ENCODE measurements at regions not wholly inside any gene's neighbourhood (a gene's known extent, or its start where the extent isn't known, plus 50 kb on each side); places are given as distances from the start of the nearest gene placed in this dataset.

GRCh38 chr10:3660753-3661152 is 124.3 kb downstream of the KLF6 start:
- TF ChIP-seq EZH2 (IDR thresholded peaks at IDR 0.05) (no peak), CTCF (IDR thresholded peaks at IDR 0.05) (no peak), EZH2phosphoT487 (IDR thresholded peaks at IDR 0.05) (no peak)
- no peak overlapping the region for H3K4me2 ChIP-seq
- H3K27ac ChIP-seq: no peak overlapping the region
- H3K27me3 Mint-ChIP-seq (ENCODE audit: insufficient read depth, low read depth): no peaks in the 10 kb centered on the region
- H3K9me3 ChIP-seq (ENCODE audit: low read depth): no peaks in the 10 kb centered on the region
- no peak overlapping the region for H3K4me3 ChIP-seq
- H3K4me3 Mint-ChIP-seq: no peak overlapping the region
- H3K9me3 Mint-ChIP-seq: peaks cover 5% of the 10 kb centered on the region
- H4K20me1 ChIP-seq (ENCODE audit: low read depth): no peaks in the 10 kb centered on the region
- H3K4me1 Mint-ChIP-seq: peaks cover 16% of the 10 kb centered on the region
- peaks cover 25% of the 10 kb centered on the region for H3K4me1 ChIP-seq
- H3K36me3 ChIP-seq: no peaks in the 10 kb centered on the region
- H3K79me2 ChIP-seq (ENCODE audit: low read depth): no peaks in the 10 kb centered on the region
- no peak overlapping the region for H3K9ac ChIP-seq
- H2AFZ ChIP-seq (replicated peaks): no peak overlapping the region
- no peak overlapping the region for H3K27ac Mint-ChIP-seq
- no peaks in the 10 kb centered on the region for H3K36me3 Mint-ChIP-seq
- no peak for DNase-seq (ENCODE audit: low spot score)
- H3F3A ChIP-seq (ENCODE audit: low read depth): peaks cover 4% of the 10 kb centered on the region
- H3K27me3 ChIP-seq: no peaks in the 10 kb centered on the region

GRCh38 chr10:3659203-3659917 is 125.6 kb downstream of the KLF6 start:
- Histone ChIP-seq H3F3A (ENCODE audit: low read depth) (peaks cover 4% of the 10 kb centered on the region), H3K4me1 (peaks cover 25% of the 10 kb centered on the region), H3K9me3 (ENCODE audit: low read depth) (no peaks in the 10 kb centered on the region), H3K27me3 (no peaks in the 10 kb centered on the region), H3K27ac (peak overlapping the region; percentile 67), H2AFZ (replicated peaks) (no peak overlapping the region), H4K20me1 (ENCODE audit: low read depth) (no peaks in the 10 kb centered on the region), H3K79me2 (ENCODE audit: low read depth) (no peaks in the 10 kb centered on the region), H3K36me3 (no peaks in the 10 kb centered on the region), H3K4me2 (peak overlapping the region; percentile 42), H3K4me3 (no peak overlapping the region), H3K9ac (no peak overlapping the region)
- Mint-ChIP-seq H3K36me3 (no peaks in the 10 kb centered on the region), H3K27ac (no peak overlapping the region), H3K4me3 (no peak overlapping the region), H3K4me1 (peaks cover 16% of the 10 kb centered on the region), H3K27me3 (ENCODE audit: insufficient read depth, low read depth) (no peaks in the 10 kb centered on the region), H3K9me3 (peaks cover 5% of the 10 kb centered on the region)
- TF ChIP-seq CTCF (IDR thresholded peaks at IDR 0.05) (no peak), EZH2phosphoT487 (IDR thresholded peaks at IDR 0.05) (no peak)
- DNase-seq (ENCODE audit: low spot score): no peak

GRCh38 chr10:3658766-3659165 is 126.2 kb downstream of the KLF6 start:
- Mint-ChIP-seq H3K4me1 (peaks cover 16% of the 10 kb centered on the region), H3K27ac (no peak overlapping the region), H3K4me3 (no peak overlapping the region), H3K36me3 (no peaks in the 10 kb centered on the region), H3K9me3 (peaks cover 5% of the 10 kb centered on the region), H3K27me3 (ENCODE audit: insufficient read depth, low read depth) (no peaks in the 10 kb centered on the region)
- H2AFZ ChIP-seq (replicated peaks): peak overlapping the region; percentile 57
- TF ChIP-seq CTCF (IDR thresholded peaks at IDR 0.05) (no peak), EZH2phosphoT487 (IDR thresholded peaks at IDR 0.05) (no peak), EZH2 (IDR thresholded peaks at IDR 0.05) (no peak)
- no peaks in the 10 kb centered on the region for H3K27me3 ChIP-seq
- H3F3A ChIP-seq (ENCODE audit: low read depth): peaks cover 4% of the 10 kb centered on the region
- no peaks in the 10 kb centered on the region for H3K9me3 ChIP-seq (ENCODE audit: low read depth)
- H3K4me1 ChIP-seq: peaks cover 25% of the 10 kb centered on the region
- no peaks in the 10 kb centered on the region for H4K20me1 ChIP-seq (ENCODE audit: low read depth)
- DNase-seq (ENCODE audit: low spot score): peak; percentile 48
- H3K27ac ChIP-seq: peak overlapping the region; percentile 67
- no peaks in the 10 kb centered on the region for H3K79me2 ChIP-seq (ENCODE audit: low read depth)
- H3K4me2 ChIP-seq: peak overlapping the region; percentile 42
- no peak overlapping the region for H3K4me3 ChIP-seq
- H3K9ac ChIP-seq: no peak overlapping the region
- H3K36me3 ChIP-seq: no peaks in the 10 kb centered on the region

Data from neural progenitor cell (in vitro differentiated cells).